ENCODE measurements at regions not wholly inside any gene's neighbourhood (a gene's known extent, or its start where the extent isn't known, plus 50 kb on each side); places are given as distances from the start of the nearest gene placed in this dataset.

DNA sequence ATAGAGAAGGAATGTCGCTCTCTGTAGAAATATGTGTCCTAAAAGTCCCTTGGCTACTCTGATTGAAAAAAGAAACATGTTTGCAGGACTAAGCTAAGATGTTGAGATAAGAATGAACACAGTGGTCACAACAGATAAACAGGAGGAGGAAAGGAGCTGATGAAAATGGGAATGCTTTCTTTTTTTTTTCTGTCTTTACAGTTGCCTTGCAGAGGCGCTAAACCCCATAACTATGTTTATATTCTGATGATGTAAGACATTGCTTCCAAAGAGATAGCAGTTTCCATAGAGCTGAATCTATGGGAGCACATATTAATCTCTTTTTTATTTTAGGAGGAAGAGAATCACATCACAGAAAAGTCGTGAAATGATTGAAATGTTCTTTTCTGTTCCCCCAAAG lies 153.5 kb upstream of the LYZL1 start:
- ATAC-seq (no peak), DNase-seq (ENCODE audit: low read depth, low spot score) (no peak)
- H3K9me3 ChIP-seq (ENCODE audit: control insufficient read depth, insufficient read depth, low read depth, low read length): no peaks in the 10 kb centered on the region
- TF ChIP-seq, protein P1, sequence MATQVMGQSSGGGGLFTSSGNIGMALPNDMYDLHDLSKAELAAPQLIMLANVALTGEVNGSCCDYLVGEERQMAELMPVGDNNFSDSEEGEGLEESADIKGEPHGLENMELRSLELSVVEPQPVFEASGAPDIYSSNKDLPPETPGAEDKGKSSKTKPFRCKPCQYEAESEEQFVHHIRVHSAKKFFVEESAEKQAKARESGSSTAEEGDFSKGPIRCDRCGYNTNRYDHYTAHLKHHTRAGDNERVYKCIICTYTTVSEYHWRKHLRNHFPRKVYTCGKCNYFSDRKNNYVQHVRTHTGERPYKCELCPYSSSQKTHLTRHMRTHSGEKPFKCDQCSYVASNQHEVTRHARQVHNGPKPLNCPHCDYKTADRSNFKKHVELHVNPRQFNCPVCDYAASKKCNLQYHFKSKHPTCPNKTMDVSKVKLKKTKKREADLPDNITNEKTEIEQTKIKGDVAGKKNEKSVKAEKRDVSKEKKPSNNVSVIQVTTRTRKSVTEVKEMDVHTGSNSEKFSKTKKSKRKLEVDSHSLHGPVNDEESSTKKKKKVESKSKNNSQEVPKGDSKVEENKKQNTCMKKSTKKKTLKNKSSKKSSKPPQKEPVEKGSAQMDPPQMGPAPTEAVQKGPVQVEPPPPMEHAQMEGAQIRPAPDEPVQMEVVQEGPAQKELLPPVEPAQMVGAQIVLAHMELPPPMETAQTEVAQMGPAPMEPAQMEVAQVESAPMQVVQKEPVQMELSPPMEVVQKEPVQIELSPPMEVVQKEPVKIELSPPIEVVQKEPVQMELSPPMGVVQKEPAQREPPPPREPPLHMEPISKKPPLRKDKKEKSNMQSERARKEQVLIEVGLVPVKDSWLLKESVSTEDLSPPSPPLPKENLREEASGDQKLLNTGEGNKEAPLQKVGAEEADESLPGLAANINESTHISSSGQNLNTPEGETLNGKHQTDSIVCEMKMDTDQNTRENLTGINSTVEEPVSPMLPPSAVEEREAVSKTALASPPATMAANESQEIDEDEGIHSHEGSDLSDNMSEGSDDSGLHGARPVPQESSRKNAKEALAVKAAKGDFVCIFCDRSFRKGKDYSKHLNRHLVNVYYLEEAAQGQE (IDR thresholded peaks at IDR 0.05; ENCODE audit: insufficient read depth in 1 of 2, low read depth in 2 of 2, low read length in 1 of 2): no peak
- TF ChIP-seq SIN3A (IDR thresholded peaks at IDR 0.05; ENCODE audit: borderline replicate concordance, insufficient read depth, low read depth, low read length) (no peak), POLR2AphosphoS5 (IDR thresholded peaks at IDR 0.05; ENCODE audit: low read depth, low read length) (no peak), TCF7L2 (IDR thresholded peaks at IDR 0.05; ENCODE audit: low read depth, low read length) (no peak)
- TF ChIP-seq, protein P2, sequence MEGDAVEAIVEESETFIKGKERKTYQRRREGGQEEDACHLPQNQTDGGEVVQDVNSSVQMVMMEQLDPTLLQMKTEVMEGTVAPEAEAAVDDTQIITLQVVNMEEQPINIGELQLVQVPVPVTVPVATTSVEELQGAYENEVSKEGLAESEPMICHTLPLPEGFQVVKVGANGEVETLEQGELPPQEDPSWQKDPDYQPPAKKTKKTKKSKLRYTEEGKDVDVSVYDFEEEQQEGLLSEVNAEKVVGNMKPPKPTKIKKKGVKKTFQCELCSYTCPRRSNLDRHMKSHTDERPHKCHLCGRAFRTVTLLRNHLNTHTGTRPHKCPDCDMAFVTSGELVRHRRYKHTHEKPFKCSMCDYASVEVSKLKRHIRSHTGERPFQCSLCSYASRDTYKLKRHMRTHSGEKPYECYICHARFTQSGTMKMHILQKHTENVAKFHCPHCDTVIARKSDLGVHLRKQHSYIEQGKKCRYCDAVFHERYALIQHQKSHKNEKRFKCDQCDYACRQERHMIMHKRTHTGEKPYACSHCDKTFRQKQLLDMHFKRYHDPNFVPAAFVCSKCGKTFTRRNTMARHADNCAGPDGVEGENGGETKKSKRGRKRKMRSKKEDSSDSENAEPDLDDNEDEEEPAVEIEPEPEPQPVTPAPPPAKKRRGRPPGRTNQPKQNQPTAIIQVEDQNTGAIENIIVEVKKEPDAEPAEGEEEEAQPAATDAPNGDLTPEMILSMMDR (IDR thresholded peaks at IDR 0.05): no peak
- H3K36me3 ChIP-seq (ENCODE audit: control insufficient read depth, insufficient read depth, low read length): no peaks in the 10 kb centered on the region
- in situ Hi-C loops (cut with HindIII; ENCODE audit: low pct_unique_long_range_greater_than_20kb, low sequenced_read_pairs): no loop called here
- H3K4me1 ChIP-seq (ENCODE audit: control insufficient read depth, insufficient read depth, low read length): no peaks in the 10 kb centered on the region
- intact Hi-C loops (cut with micrococcal nuclease; ENCODE audit: unreplicated experiment): no loop called here
- H3K4me3 ChIP-seq (ENCODE audit: low read depth in 2 of 2, low read length in 2 of 2): no peak overlapping the region
- H3K27me3 ChIP-seq (ENCODE audit: control insufficient read depth, insufficient read depth, low read length): no peaks in the 10 kb centered on the region
- ChIA-PET POLR2A (interaction anchor here (0.5 kb wide), 1 partner anchor 577 kb away, joined by 5 read pairs; no protein-coding TSS in a partner anchor), CTCF (no interaction called here)
- no peak overlapping the region for H3K27ac ChIP-seq (ENCODE audit: low read length)
- no TSS peak for BruUV-seq (replicated peaks)

DNA sequence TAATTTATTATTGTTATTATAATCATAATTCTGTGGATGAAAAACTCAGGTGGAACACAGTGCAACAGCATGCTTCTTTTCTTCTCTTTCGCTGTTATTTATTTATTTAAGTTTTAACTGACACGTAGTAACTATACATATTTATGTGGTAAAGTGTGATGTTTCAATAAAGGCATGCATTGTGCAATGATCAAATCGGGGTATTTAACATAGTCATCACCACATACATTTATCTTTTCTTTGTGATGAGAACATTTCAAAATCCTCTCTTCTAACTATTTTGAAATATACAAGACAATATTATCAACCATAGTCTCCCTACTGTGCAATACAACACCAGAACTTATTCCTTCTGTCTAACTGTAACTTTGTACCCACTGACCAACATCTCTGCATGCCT lies 152.5 kb upstream of the LYZL1 start:
- in situ Hi-C loops (cut with HindIII; ENCODE audit: low pct_unique_long_range_greater_than_20kb, low sequenced_read_pairs) (no loop called here), intact Hi-C loops (cut with micrococcal nuclease; ENCODE audit: unreplicated experiment) (no loop called here)
- ATAC-seq: no peak
- TF ChIP-seq, protein P2 (IDR thresholded peaks at IDR 0.05): no peak
- TF ChIP-seq SIN3A (IDR thresholded peaks at IDR 0.05; ENCODE audit: borderline replicate concordance, insufficient read depth, low read depth, low read length): no peak
- TF ChIP-seq TCF7L2 (IDR thresholded peaks at IDR 0.05; ENCODE audit: low read depth, low read length): no peak
- TF ChIP-seq, protein P1 (IDR thresholded peaks at IDR 0.05; ENCODE audit: insufficient read depth in 1 of 2, low read depth in 2 of 2, low read length in 1 of 2): no peak
- TF ChIP-seq POLR2AphosphoS5 (IDR thresholded peaks at IDR 0.05; ENCODE audit: low read depth, low read length): no peak
- Histone ChIP-seq H3K4me3 (ENCODE audit: low read depth in 2 of 2, low read length in 2 of 2) (no peak overlapping the region), H3K27me3 (ENCODE audit: control insufficient read depth, insufficient read depth, low read length) (no peaks in the 10 kb centered on the region), H3K36me3 (ENCODE audit: control insufficient read depth, insufficient read depth, low read length) (no peaks in the 10 kb centered on the region), H3K27ac (ENCODE audit: low read length) (no peak overlapping the region), H3K9me3 (ENCODE audit: control insufficient read depth, insufficient read depth, low read depth, low read length) (no peaks in the 10 kb centered on the region), H3K4me1 (ENCODE audit: control insufficient read depth, insufficient read depth, low read length) (peaks cover 5% of the 10 kb centered on the region)
- ChIA-PET POLR2A (no interaction called here), CTCF (no interaction called here)
- DNase-seq (ENCODE audit: low read depth, low spot score): no peak
- no TSS peak for BruUV-seq (replicated peaks)

Measured in Panc1 (cell line).